GM23338 (cell line): ENCODE measurements at regions not wholly inside any gene's neighbourhood (a gene's known extent, or its start where the extent isn't known, plus 50 kb on each side); places are given as distances from the start of the nearest gene placed in this dataset.
"Not testable (repeated sequence)": the region's sequence is repeated elsewhere in the genome, so short reads cannot be mapped to it uniquely, and the experiment has no call there.

Source experiments
- ATAC-seq: fragments of 200-7000 bp; cut with Tn5 transposase; 3 replicates; pipeline ENCODE4 v1.9.1; 2020
- DNase-seq: peaks from one replicate; pipeline ENCODE4 v3.0.0-alpha.2; 2015; ENCODE audit warnings: low spot score
- H2AFZ ChIP-seq: fragments of 200-600 bp; sonication (generic); 2 replicates; pipeline ENCODE4 v1.8.0; 2016; ENCODE audit warnings: antibody characterized with exemption, mild to moderate bottlenecking, moderate library complexity
- H3F3A ChIP-seq: fragments of 200-600 bp; sonication (generic); replicated peaks from 2 replicates; pipeline ENCODE4 v1.8.0; 2017; ENCODE audit warnings: antibody characterized with exemption, mixed run types, low read depth
- H3K27ac ChIP-seq: fragments of 200-600 bp; sonication (generic); 2 replicates; pipeline ENCODE4 v1.6.1; 2016; ENCODE audit warnings: low read depth
- H3K27me3 ChIP-seq: fragments of 200-600 bp; sonication (generic); 2 replicates; pipeline ENCODE4 v1.8.0; 2016; ENCODE audit warnings: mild to moderate bottlenecking, mixed run types, moderate library complexity; ENCODE audit not compliant: insufficient read depth
- H3K36me3 ChIP-seq: fragments of 200-600 bp; sonication (generic); 2 replicates; pipeline ENCODE4 v1.8.0; 2016; ENCODE audit warnings: mild to moderate bottlenecking; ENCODE audit not compliant: insufficient read depth
- H3K4me1 ChIP-seq: fragments of 200-600 bp; sonication (generic); 2 replicates; pipeline ENCODE4 v1.8.0; 2016; ENCODE audit warnings: mild to moderate bottlenecking, moderate library complexity; ENCODE audit not compliant: insufficient read depth
- H3K4me2 ChIP-seq: fragments of 200-600 bp; sonication (generic); 2 replicates; pipeline ENCODE4 v1.7.1; 2017; ENCODE audit warnings: mixed run types
- H3K4me3 ChIP-seq: fragments of 200-600 bp; sonication (generic); 2 replicates; pipeline ENCODE4 v1.6.1; 2016; ENCODE audit warnings: mixed run types
- H3K79me2 ChIP-seq: fragments of 200-600 bp; sonication (generic); replicated peaks from 2 replicates; pipeline ENCODE4 v1.8.0; 2017; ENCODE audit warnings: mild to moderate bottlenecking; ENCODE audit not compliant: insufficient read depth
- H3K9me2 ChIP-seq: fragments of 200-600 bp; sonication (generic); 2 replicates; pipeline ENCODE4 v1.8.0; 2017; ENCODE audit not compliant: insufficient read depth
- H4K20me1 ChIP-seq: fragments of 200-600 bp; sonication (generic); replicated peaks from 2 replicates; pipeline ENCODE4 v1.8.0; 2017; ENCODE audit warnings: mild to moderate bottlenecking; ENCODE audit not compliant: insufficient read depth
- H3K27ac Mint-ChIP-seq: 2 replicates; pipeline ENCODE4 v1.8.0; 2020; ENCODE audit warnings: inconsistent platforms, mild to moderate bottlenecking, moderate library complexity, mixed read lengths
- H3K27me3 Mint-ChIP-seq: 3 replicates; pipeline ENCODE4 v1.8.0; 2022; ENCODE audit warnings: low read depth, mild to moderate bottlenecking, moderate library complexity, mixed read lengths, inconsistent platforms; ENCODE audit not compliant: insufficient read depth, poor library complexity
- H3K36me3 Mint-ChIP-seq: 3 replicates; pipeline ENCODE4 v1.8.0; 2021; ENCODE audit warnings: low read depth, mild to moderate bottlenecking, inconsistent platforms, moderate library complexity, mixed read lengths
- H3K4me1 Mint-ChIP-seq: 3 replicates; pipeline ENCODE4 v1.8.0; 2020; ENCODE audit warnings: mild to moderate bottlenecking, inconsistent platforms, mixed read lengths
- H3K4me3 Mint-ChIP-seq: 3 replicates; pipeline ENCODE4 v1.8.0; 2021; ENCODE audit warnings: moderate library complexity, mild to moderate bottlenecking, inconsistent platforms, mixed read lengths
- H3K9me3 Mint-ChIP-seq: 3 replicates; pipeline ENCODE4 v1.8.0; 2020; ENCODE audit warnings: moderate library complexity, mild to moderate bottlenecking, inconsistent platforms, mixed read lengths
- CTCF ChIP-seq, 2 experiments: fragments of 200-600 bp in 1 of 2; sonication (generic) in 1 of 2; conservative IDR thresholded peaks; 2 replicates each; pipeline versions ENCODE4 v1.5.1 to v1.6.1; 2016 to 2017; ENCODE audit warnings: antibody characterized with exemption in 2 of 2, low read depth in 2 of 2, mild to moderate bottlenecking in 2 of 2, moderate library complexity in 1 of 2
- EZH2phosphoT487 ChIP-seq: fragments of 200-600 bp; sonication (generic); IDR thresholded peaks from one replicate; pipeline ENCODE4 v1.8.1; 2018; ENCODE audit warnings: antibody characterized with exemption; ENCODE audit not compliant: unreplicated experiment
- JUNB ChIP-seq: IDR thresholded peaks from one replicate; pipeline ENCODE4 v1.6.1; 2016; ENCODE audit warnings: antibody characterized with exemption; ENCODE audit not compliant: unreplicated experiment
- POLR2AphosphoS5 ChIP-seq: IDR thresholded peaks from 2 replicates; pipeline ENCODE4 v1.6.1; 2016; ENCODE audit warnings: antibody characterized with exemption, low read depth
- REST ChIP-seq: IDR thresholded peaks from one replicate; pipeline ENCODE4 v1.6.1; 2018; ENCODE audit warnings: antibody characterized with exemption; ENCODE audit not compliant: unreplicated experiment
- STAT1 ChIP-seq: IDR thresholded peaks from one replicate; pipeline ENCODE4 v1.6.1; 2016; ENCODE audit warnings: antibody characterized with exemption; ENCODE audit not compliant: unreplicated experiment
- ZNF114 ChIP-seq: fragments of 250-450 bp; sonication (Bioruptor Pico); IDR thresholded peaks from 2 replicates; pipeline ENCODE4 v1.5.0; 2020; ENCODE audit warnings: mild to moderate bottlenecking, moderate library complexity

DNA sequence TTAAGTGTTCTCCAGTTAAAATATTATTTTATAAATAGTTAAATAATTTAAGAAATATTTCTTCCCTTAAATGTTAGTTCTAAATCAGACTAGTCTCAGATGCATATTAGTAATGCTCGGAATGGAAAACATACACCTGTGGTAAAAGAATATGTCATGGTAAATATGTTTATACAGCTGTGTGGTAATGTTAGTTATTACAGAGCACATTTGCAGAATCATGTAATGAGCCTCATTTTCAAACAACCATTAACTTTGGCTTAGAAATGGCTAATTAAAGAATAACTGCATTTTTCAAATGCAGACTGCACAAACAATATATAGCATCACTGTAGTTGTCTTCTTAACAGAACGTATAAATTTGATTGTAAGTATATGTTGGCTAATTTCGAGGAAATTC is 90.3 kb downstream of the DISP1 start:
- no peaks in the 10 kb centered on the region for H3K9me2 ChIP-seq
- H3K4me1 ChIP-seq, result no peaks in the 10 kb centered on the region
- DNase-seq (no peak), ATAC-seq (no peak)
- TF ChIP-seq JUNB, result no peak
- TF ChIP-seq REST, result no peak
- no peak for TF ChIP-seq POLR2AphosphoS5
- TF ChIP-seq STAT1, result no peak
- no peak for TF ChIP-seq EZH2phosphoT487
- no peaks in the 10 kb centered on the region for H3F3A ChIP-seq
- H3K36me3 ChIP-seq, result no peaks in the 10 kb centered on the region
- no peaks in the 10 kb centered on the region for H3K79me2 ChIP-seq
- Mint-ChIP-seq H3K27me3 (peaks cover 3% of the 10 kb centered on the region), H3K36me3 (no peaks in the 10 kb centered on the region), H3K27ac (no peak overlapping the region), H3K4me1 (0 out of 3 replicates have a peak, but pooled peaks cover 2% of the 10 kb centered on the region), H3K9me3 (no peaks in the 10 kb centered on the region; the same call in 2 of the 3 replicates), H3K4me3 (no peak overlapping the region)
- no peak overlapping the region for H3K4me3 ChIP-seq
- no peak overlapping the region for H2AFZ ChIP-seq
- H3K4me2 ChIP-seq, result no peak overlapping the region
- no peaks in the 10 kb centered on the region for H4K20me1 ChIP-seq
- no peak overlapping the region for H3K27ac ChIP-seq
- H3K27me3 ChIP-seq, result no peaks in the 10 kb centered on the region

GRCh38 chr1:222906271-222906739 is 91.5 kb downstream of the DISP1 start:
- H3K4me1 ChIP-seq, H2AFZ ChIP-seq, H3F3A ChIP-seq, H3K27me3 Mint-ChIP-seq, H3K9me2 ChIP-seq, H3K36me3 ChIP-seq, H3K27me3 ChIP-seq, H3K9me3 Mint-ChIP-seq, H3K4me3 ChIP-seq, H3K79me2 ChIP-seq, H3K4me3 Mint-ChIP-seq, H3K4me2 ChIP-seq, H3K27ac Mint-ChIP-seq, H3K36me3 Mint-ChIP-seq, H3K4me1 Mint-ChIP-seq, H3K27ac ChIP-seq, H4K20me1 ChIP-seq: not testable (repeated sequence)
- TF ChIP-seq ZNF114 (CRISPR knock-in tag) (0 out of 2 replicates have a peak, but pooled peaks have one; percentile 49), CTCF (conservative IDR thresholded peaks at IDR 0.05; ENCODE audit: low read depth in 2 of 2) (peak; percentile 44 to 53)
- peak; percentile 52 for ATAC-seq
- DNase-seq, result peak; percentile 54
